Small intestine (tissue), 7 donors: ENCODE measurements at regions not wholly inside any gene's neighbourhood (a gene's known extent, or its start where the extent isn't known, plus 50 kb on each side); places are given as distances from the start of the nearest gene placed in this dataset.

Source experiments
- DNase-seq, 2 donors: peaks; one replicate each; pipeline versions ENCODE4 v3.0.0 to v3.0.0-alpha.2; 2013
- FAIRE-seq: peaks from 2 replicates; lab custom pipeline; 2012; peaks lifted over from hg19 to GRCh38; lab: Jason Lieb, UNC
- H3K27ac ChIP-seq, 3 donors: one replicate each; pipeline ENCODE4 v1.5.1; 2013; ENCODE audit warnings: low read length in 2 of 3, mild to moderate bottlenecking in 2 of 3, control low read depth in 1 of 3, inconsistent platforms in 1 of 3, low read depth in 1 of 3, moderate library complexity in 1 of 3
- H3K27me3 ChIP-seq, 3 donors: one replicate each; pipeline ENCODE4 v1.6.1; 2013; ENCODE audit warnings: low read length in 3 of 3, inconsistent platforms in 1 of 3; ENCODE audit not compliant: control insufficient read depth in 3 of 3, insufficient read depth in 3 of 3
- H3K36me3 ChIP-seq, 3 donors: one replicate each; pipeline ENCODE4 v1.6.1; 2013; ENCODE audit warnings: low read length in 3 of 3, inconsistent platforms in 1 of 3, low read depth in 1 of 3, mild to moderate bottlenecking in 1 of 3, moderate library complexity in 1 of 3; ENCODE audit not compliant: control insufficient read depth in 3 of 3, insufficient read depth in 2 of 3
- H3K4me1 ChIP-seq, 3 donors: one replicate each; pipeline ENCODE4 v1.6.1; 2013; ENCODE audit warnings: low read length in 2 of 3, inconsistent platforms in 1 of 3, low read depth in 1 of 3, mild to moderate bottlenecking in 1 of 3, moderate library complexity in 1 of 3; ENCODE audit not compliant: control insufficient read depth in 3 of 3, insufficient read depth in 2 of 3
- H3K4me3 ChIP-seq, 3 donors: one replicate each; pipeline ENCODE4 v1.5.1; 2013; ENCODE audit warnings: low read length in 3 of 3, control low read depth in 1 of 3, inconsistent platforms in 1 of 3, low read depth in 1 of 3, mild to moderate bottlenecking in 1 of 3, moderate library complexity in 1 of 3
- H3K9me3 ChIP-seq, 2 donors: one replicate each; pipeline ENCODE4 v1.6.1; 2013; ENCODE audit warnings: low read depth in 1 of 2, low read length in 1 of 2; ENCODE audit not compliant: control insufficient read depth in 2 of 2, insufficient read depth in 1 of 2
- WGBS, 3 donors: extraction: QIAGEN DNeasy Blood & Tissue Kit; methylation state at CpG; one replicate each; pipeline ENCODE4 v1.1.7; 2013; 5-methylcytosine and 5-hydroxymethylcytosine counted together
- donor health status: healthy with polysubstance abuse.
- donor health status: control.
- donor health status: control.
- donor health status: Bipolar disorder and iron deficiency.
- donor health status: healthy.

GRCh38 chr16:17654142-17654541 lies 183.4 kb upstream of the XYLT1 start:
- Histone ChIP-seq H3K9me3 (no peaks in the 10 kb centered on the region), H3K27me3 (peaks cover 0 to 2% (median 0%) of the 10 kb centered on the region in 3 donors), H3K27ac (no peak overlapping the region), H3K4me3 (no peak overlapping the region), H3K4me1 (no peaks in the 10 kb centered on the region), H3K36me3 (no peaks in the 10 kb centered on the region)
- no peak for DNase-seq
- 51 to 74% (median 61%) methylated on average over 4 of the region's 4 CpGs for WGBS, 3 donors
- no peak for FAIRE-seq

GRCh38 chr16:17647879-17648872 lies 177.4 kb upstream of the XYLT1 start:
- WGBS, 3 donors: 62 to 68% (median 63%) methylated on average over 8 of the region's 8 CpGs
- DNase-seq: no peak
- no peaks in the 10 kb centered on the region for H3K36me3 ChIP-seq
- H3K9me3 ChIP-seq: no peaks in the 10 kb centered on the region
- no peak overlapping the region for H3K4me3 ChIP-seq
- FAIRE-seq: no peak
- H3K27me3 ChIP-seq: no peaks in the 10 kb centered on the region
- no peaks in the 10 kb centered on the region for H3K4me1 ChIP-seq
- H3K27ac ChIP-seq: no peak overlapping the region

GRCh38 chr16:17643935-17644334 lies 173.2 kb upstream of the XYLT1 start:
- H3K4me3 ChIP-seq: no peak overlapping the region
- H3K36me3 ChIP-seq: no peaks in the 10 kb centered on the region
- DNase-seq (no peak), FAIRE-seq (no peak)
- no peaks in the 10 kb centered on the region for H3K27me3 ChIP-seq
- 61 to 84% (median 77%) methylated on average over 2 of the region's 2 CpGs for WGBS, 3 donors
- no peaks in the 10 kb centered on the region for H3K4me1 ChIP-seq
- no peak overlapping the region for H3K27ac ChIP-seq
- H3K9me3 ChIP-seq: no peaks in the 10 kb centered on the region

GRCh38 chr16:17641990-17642389 lies 171.2 kb upstream of the XYLT1 start:
- DNase-seq: no peak
- H3K4me3 ChIP-seq: no peak overlapping the region
- H3K9me3 ChIP-seq: no peaks in the 10 kb centered on the region
- no peaks in the 10 kb centered on the region for H3K27me3 ChIP-seq
- H3K36me3 ChIP-seq: no peaks in the 10 kb centered on the region
- no peak for FAIRE-seq
- 92 to 98% (median 96%) methylated on average over 2 of the region's 2 CpGs for WGBS, 3 donors
- no peak overlapping the region for H3K27ac ChIP-seq
- H3K4me1 ChIP-seq: no peaks in the 10 kb centered on the region

- Histone ChIP-seq H3K4me1 (no peaks in the 10 kb centered on the region), H3K27me3 (no peaks in the 10 kb centered on the region), H3K27ac (no peak overlapping the region), H3K9me3 (no peaks in the 10 kb centered on the region), H3K4me3 (no peak overlapping the region), H3K36me3 (no peaks in the 10 kb centered on the region)
- DNase-seq (no peak), FAIRE-seq (no peak)
- 41 to 53% (median 48%) methylated on average over 8 of the region's 8 CpGs for WGBS, 3 donors
Observed at GRCh38 chr16:17638134-17638533, 167.4 kb upstream of the XYLT1 start.

GRCh38 chr16:17635183-17635582 lies 164.4 kb upstream of the XYLT1 start:
- DNase-seq (no peak), FAIRE-seq (no peak)
- H3K4me3 ChIP-seq: no peak overlapping the region
- WGBS, 3 donors: 77 to 85% (median 80%) methylated on average over 6 of the region's 6 CpGs
- no peaks in the 10 kb centered on the region for H3K4me1 ChIP-seq
- no peak overlapping the region for H3K27ac ChIP-seq
- no peaks in the 10 kb centered on the region for H3K27me3 ChIP-seq
- no peaks in the 10 kb centered on the region for H3K9me3 ChIP-seq
- H3K36me3 ChIP-seq: no peaks in the 10 kb centered on the region

DNA sequence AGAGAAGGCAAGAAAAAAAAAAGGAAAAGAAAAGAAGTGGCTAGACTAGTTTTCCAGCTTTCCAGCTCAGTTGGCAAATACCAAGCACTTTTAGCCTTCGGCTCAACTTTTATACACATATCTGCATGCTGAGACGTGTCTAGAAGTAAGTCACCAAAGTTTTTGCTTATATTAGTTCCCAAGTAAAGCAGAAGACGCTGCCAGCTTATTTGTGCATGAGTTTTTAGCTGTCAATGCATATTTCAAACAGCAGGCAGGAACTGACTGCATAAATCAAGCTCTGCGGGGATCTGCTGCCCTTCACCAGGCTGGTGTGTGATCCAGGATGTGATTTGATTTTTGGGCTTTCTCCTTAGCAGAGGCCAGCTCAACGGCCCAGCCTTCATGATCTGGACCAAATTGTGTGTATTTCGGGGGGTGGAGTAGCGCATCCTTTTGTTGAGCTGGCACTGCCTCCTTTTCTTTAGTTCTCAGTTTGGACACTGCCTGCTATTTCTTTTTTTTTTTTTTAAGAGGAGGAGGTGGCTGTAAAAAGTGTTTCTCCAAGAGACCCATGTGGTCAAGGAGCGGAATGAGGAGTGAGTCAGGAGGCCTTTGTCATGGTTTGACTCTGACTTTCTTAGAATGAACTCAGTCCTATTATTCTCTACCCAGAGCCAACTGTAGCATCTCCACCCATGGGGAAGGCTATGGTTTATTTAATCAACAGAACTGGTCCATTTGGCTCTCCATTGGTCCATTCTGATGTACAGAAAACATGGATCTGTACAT lies 162.6 kb upstream of the XYLT1 start:
- Histone ChIP-seq H3K36me3 (no peaks in the 10 kb centered on the region), H3K27ac (no peak overlapping the region), H3K4me3 (no peak overlapping the region), H3K9me3 (no peaks in the 10 kb centered on the region), H3K27me3 (no peaks in the 10 kb centered on the region), H3K4me1 (no peaks in the 10 kb centered on the region)
- FAIRE-seq: no peak
- no peak for DNase-seq
- WGBS, 3 donors: 59 to 62% (median 60%) methylated on average over 8 of the region's 8 CpGs

DNA sequence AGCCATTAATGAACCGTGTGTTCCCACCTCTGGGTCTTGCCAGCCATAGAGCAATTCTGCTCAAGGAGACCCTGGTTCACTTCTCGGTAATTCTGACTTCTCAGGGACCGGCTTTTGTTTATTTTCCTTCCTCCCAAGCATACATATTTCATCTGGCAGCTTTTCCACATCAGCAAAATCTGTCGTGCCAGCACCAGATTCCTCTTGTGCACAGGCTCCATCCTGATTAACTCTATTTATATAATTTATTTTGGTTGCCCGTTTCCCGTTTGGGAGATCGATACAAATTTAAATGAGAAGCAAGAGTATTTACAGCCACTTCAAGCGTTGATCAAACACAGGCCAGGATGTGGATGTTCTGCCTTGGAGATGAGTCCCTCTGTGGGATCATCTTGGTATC lies 161.9 kb upstream of the XYLT1 start:
- Histone ChIP-seq H3K9me3 (no peaks in the 10 kb centered on the region), H3K27me3 (no peaks in the 10 kb centered on the region), H3K4me3 (no peak overlapping the region), H3K27ac (no peak overlapping the region), H3K4me1 (no peaks in the 10 kb centered on the region), H3K36me3 (no peaks in the 10 kb centered on the region)
- 58 to 74% (median 71%) methylated on average over 8 of the region's 8 CpGs for WGBS, 3 donors
- DNase-seq (no peak), FAIRE-seq (no peak)
